HCT116 (cell line): ENCODE measurements at regions not wholly inside any gene's neighbourhood (a gene's known extent, or its start where the extent isn't known, plus 50 kb on each side); places are given as distances from the start of the nearest gene placed in this dataset.

Source experiments
- ATAC-seq: fragments of 200-7000 bp; cut with Tn5 transposase; 2 replicates; pipeline ENCODE4 v1.9.1; 2020; ENCODE audit warnings: mild to moderate bottlenecking, moderate library complexity
- BruUV-seq: library from RNA; stranded (reverse); fragments of 400-500 nt; replicated peaks from 2 replicates; lab custom pipeline; 2021; lab: Mats Ljungman, UMichigan
- CTCF ChIA-PET: fragments of 300-600 bp; sonication (Branson Sonifier 250); formaldehyde crosslinking; loops from one replicate; lab custom pipeline; 2021; ENCODE audit warnings: antibody characterized with exemption; lab: Charles Lee
- POLR2A ChIA-PET: fragments of 300-600, 350-600 bp; sonication (Branson Sonifier 250); formaldehyde crosslinking; loops from one replicate; lab custom pipeline; 2021; ENCODE audit warnings: antibody characterized with exemption; lab: Charles Lee
- RAD21 ChIA-PET, 2 experiments: fragments of 300-600 bp; sonication (Branson Sonifier 250); formaldehyde crosslinking; loops; one replicate each; lab custom pipeline; 2023; ENCODE audit warnings: low total read pairs in 2 of 2; ENCODE audit not compliant: uncharacterized antibody in 2 of 2, unreplicated experiment in 2 of 2, low non-redundant PET in 1 of 2; lab: Charles Lee
- DNase-seq: peaks from one replicate; pipeline ENCODE4 v3.0.0-alpha.2; 2010; ENCODE audit warnings: low read depth, low spot score
- H2AFZ ChIP-seq: fragments of 200-600 bp; shearing (Covaris generic), sonication (generic); 2 replicates; pipeline ENCODE4 v1.6.1; 2017; ENCODE audit warnings: low read depth, mixed run types, mixed read lengths, antibody characterized with exemption, low read length; ENCODE audit not compliant: poor library complexity, severe bottlenecking
- H3K27ac ChIP-seq: 2 replicates; pipeline ENCODE4 v1.5.1; 2012; ENCODE audit warnings: low read depth, low read length
- H3K27me3 ChIP-seq: fragments of 200-600 bp; sonication (generic); 2 replicates; pipeline ENCODE4 v1.6.1; 2016; ENCODE audit warnings: mixed run types, low read length, mixed read lengths; ENCODE audit not compliant: insufficient read depth
- H3K36me3 ChIP-seq, 2 experiments: fragments of 200-500 bp in 1 of 2; fragments of 200-600 bp in 1 of 2; sonication (Bioruptor generic) in 1 of 2; sonication (generic) in 1 of 2; 2 replicates each; pipeline versions ENCODE4 v1.5.1 to v1.6.1; 2014 to 2016; ENCODE audit warnings: low read length in 2 of 2, inconsistent platforms in 1 of 2, mixed read lengths in 1 of 2, mixed run types in 1 of 2; ENCODE audit not compliant: insufficient read depth in 2 of 2, control insufficient read depth in 1 of 2
- H3K4me1 ChIP-seq, 2 experiments: fragments of 200-600 bp in 1 of 2; sonication (generic) in 1 of 2; 2 replicates each; pipeline versions ENCODE4 v1.5.1 to v1.6.1; 2012 to 2017; ENCODE audit warnings: low read length in 2 of 2, inconsistent platforms in 1 of 2, mild to moderate bottlenecking in 1 of 2, mixed read lengths in 1 of 2, mixed run types in 1 of 2, moderate library complexity in 1 of 2; ENCODE audit not compliant: insufficient read depth in 2 of 2, control insufficient read depth in 1 of 2
- H3K4me2 ChIP-seq: fragments of 200-600 bp; sonication (generic); 2 replicates; pipeline ENCODE4 v1.6.1; 2017; ENCODE audit warnings: mixed run types, low read length, mixed read lengths
- H3K4me3 ChIP-seq, 2 experiments: fragments of 200-600 bp in 1 of 2; sonication (generic) in 1 of 2; replicated peaks in 1 of 2; 2 replicates each; pipeline ENCODE4 v1.5.1; 2011 to 2016; ENCODE audit warnings: low read length in 2 of 2, control low read depth in 1 of 2, low read depth in 1 of 2, mild to moderate bottlenecking in 1 of 2, mixed read lengths in 1 of 2, mixed run types in 1 of 2
- H3K79me2 ChIP-seq: fragments of 200-600 bp; sonication (generic); 2 replicates; pipeline ENCODE4 v1.6.1; 2017; ENCODE audit warnings: mild to moderate bottlenecking, mixed run types, low read length, moderate library complexity, mixed read lengths; ENCODE audit not compliant: insufficient read depth
- H3K9ac ChIP-seq: fragments of 200-600 bp; sonication (generic); 2 replicates; pipeline ENCODE4 v1.6.1; 2016; ENCODE audit warnings: low read length, mixed read lengths
- H3K9me2 ChIP-seq: fragments of 200-600 bp; sonication (generic), shearing (Covaris generic); 2 replicates; pipeline ENCODE4 v1.6.1; 2017; ENCODE audit warnings: mixed run types, mild to moderate bottlenecking, moderate library complexity; ENCODE audit not compliant: insufficient read depth
- H3K9me3 ChIP-seq, 2 experiments: fragments of 200-500 bp in 1 of 2; fragments of 200-600 bp in 1 of 2; sonication (Bioruptor generic) in 1 of 2; sonication (generic) in 1 of 2; 2 replicates each; pipeline ENCODE4 v1.6.1; 2014 to 2017; ENCODE audit warnings: low read length in 2 of 2, mixed read lengths in 2 of 2, inconsistent platforms in 1 of 2, low read depth in 1 of 2, mild to moderate bottlenecking in 1 of 2, mixed run types in 1 of 2, moderate library complexity in 1 of 2; ENCODE audit not compliant: control insufficient read depth in 1 of 2, insufficient read depth in 1 of 2
- H4K20me1 ChIP-seq: fragments of 200-600 bp; sonication (generic), shearing (Covaris generic); 2 replicates; pipeline ENCODE4 v1.6.1; 2017; ENCODE audit warnings: mixed run types, mild to moderate bottlenecking, moderate library complexity; ENCODE audit not compliant: insufficient read depth
- CEBPB ChIP-seq: IDR thresholded peaks from 2 replicates; pipeline ENCODE4 v1.6.1; 2012; ENCODE audit warnings: low read depth
- CTCF ChIP-seq, 3 experiments: fragments of 200-600 bp in 1 of 3; sonication (generic) in 1 of 3; IDR thresholded peaks in 2 of 3; conservative IDR thresholded peaks in 1 of 3; 2 replicates each; pipeline ENCODE4 v1.5.1; 2012 to 2017; ENCODE audit warnings: low read depth in 2 of 3, low read length in 2 of 3, antibody characterized with exemption in 1 of 3, borderline replicate concordance in 1 of 3, control low read depth in 1 of 3, mild to moderate bottlenecking in 1 of 3, mixed read lengths in 1 of 3, mixed run types in 1 of 3, moderate library complexity in 1 of 3; ENCODE audit not compliant: insufficient read depth in 1 of 3
- EZH2 ChIP-seq: fragments of 200-600 bp; sonication (generic); IDR thresholded peaks from 2 replicates; pipeline ENCODE4 v1.6.1; 2017; ENCODE audit warnings: antibody characterized with exemption, mixed run types
- EZH2phosphoT487 ChIP-seq: fragments of 200-600 bp; IDR thresholded peaks from 2 replicates; pipeline ENCODE4 v1.6.1; 2018; ENCODE audit warnings: antibody characterized with exemption, borderline replicate concordance
- FOSL1 ChIP-seq: IDR thresholded peaks from 2 replicates; pipeline ENCODE4 v1.6.1; 2012; ENCODE audit warnings: low read depth
- JUND ChIP-seq: IDR thresholded peaks from 2 replicates; pipeline ENCODE4 v1.6.1; 2012
- MAX ChIP-seq: IDR thresholded peaks from 2 replicates; pipeline ENCODE4 v1.6.1; 2012
- POLR2A ChIP-seq: IDR thresholded peaks from 2 replicates; pipeline ENCODE4 v1.7.0; 2011; ENCODE audit warnings: borderline replicate concordance; ENCODE audit not compliant: insufficient read depth, insufficient read length; ENCODE audit errors: extremely low read depth
- POLR2AphosphoS5 ChIP-seq: IDR thresholded peaks from 2 replicates; pipeline ENCODE4 v1.6.1; 2011; ENCODE audit warnings: mild to moderate bottlenecking, low read depth, low read length, moderate library complexity
- REST ChIP-seq: IDR thresholded peaks from 2 replicates; pipeline ENCODE4 v1.6.1; 2012; ENCODE audit warnings: low read depth
- SIN3A ChIP-seq: IDR thresholded peaks from 2 replicates; pipeline ENCODE4 v1.6.1; 2012; ENCODE audit warnings: low read depth
- SRF ChIP-seq: IDR thresholded peaks from 2 replicates; pipeline ENCODE4 v1.6.1; 2012; ENCODE audit warnings: low read depth
- TCF7L2 ChIP-seq: IDR thresholded peaks from 2 replicates; pipeline ENCODE4 v1.7.0; 2011; ENCODE audit warnings: borderline replicate concordance, inconsistent platforms; ENCODE audit not compliant: insufficient read depth, insufficient read length; ENCODE audit errors: extremely low read depth
- YY1 ChIP-seq: IDR thresholded peaks from 2 replicates; pipeline ENCODE4 v1.6.1; 2011; ENCODE audit warnings: low read length, low read depth, moderate library complexity, mild to moderate bottlenecking; ENCODE audit not compliant: insufficient replicate concordance; ENCODE audit errors: extremely low read depth
- ZBTB33 ChIP-seq: IDR thresholded peaks from 2 replicates; pipeline ENCODE4 v1.6.1; 2011; ENCODE audit warnings: mild to moderate bottlenecking, low read length, moderate library complexity; ENCODE audit not compliant: insufficient replicate concordance; ENCODE audit errors: extremely low read depth
- ZFX ChIP-seq: fragments of 450-650 bp; IDR thresholded peaks from 2 replicates; pipeline ENCODE4 v1.6.1; 2017
- intact Hi-C: fragments of 100-400 bp; cut with micrococcal nuclease; formaldehyde crosslinking; loops from 2 replicates; pipeline ENCODE4 v1.10.0; 2022

GRCh38 chr1:4179914-4180735, 280.1 kb upstream of the C1orf174 start:
- no TSS peak for BruUV-seq
- Histone ChIP-seq H3K9me2 (no peaks in the 10 kb centered on the region), H3K4me2 (no peak overlapping the region), H3K79me2 (no peaks in the 10 kb centered on the region), H3K27ac (no peak overlapping the region), H3K4me1 (no peaks in the 10 kb centered on the region), H3K4me3 (no peak overlapping the region), H3K9me3 (no peaks in the 10 kb centered on the region), H4K20me1 (no peaks in the 10 kb centered on the region), H2AFZ (no peak overlapping the region), H3K27me3 (0 out of 2 replicates have a peak, but pooled peaks cover 15% of the 10 kb centered on the region), H3K9ac (no peak overlapping the region), H3K36me3 (no peaks in the 10 kb centered on the region)
- intact Hi-C loops: no loop called here
- DNase-seq: no peak
- no peak for ATAC-seq
- POLR2A ChIA-PET: no interaction called here
- TF ChIP-seq CTCF (IDR thresholded peaks at IDR 0.05 in 2 of 3, conservative IDR thresholded peaks at IDR 0.05 in 1 of 3; ENCODE audit: borderline replicate concordance in 1 of 3, insufficient read depth in 1 of 3, low read depth in 2 of 3, low read length in 2 of 3) (no peak), POLR2A (no peak), ZFX (no peak), TCF7L2 (no peak), REST (no peak), CEBPB (no peak), ZBTB33 (no peak), SIN3A (no peak), JUND (no peak), FOSL1 (no peak), EZH2phosphoT487 (no peak), POLR2AphosphoS5 (no peak), EZH2 (no peak), YY1 (no peak), MAX (no peak), SRF (no peak)
- RAD21 ChIA-PET: no interaction called here
- CTCF ChIA-PET: no interaction called here
